ENCODE measurements at regions not wholly inside any gene's neighbourhood (a gene's known extent, or its start where the extent isn't known, plus 50 kb on each side); places are given as distances from the start of the nearest gene placed in this dataset.

GRCh38 chr4:52358883-52359321 lies 300.2 kb downstream of the USP46 start:
- H3K36me3 ChIP-seq (ENCODE audit: low read depth): no peaks in the 10 kb centered on the region
- no peaks in the 10 kb centered on the region for H3K4me1 ChIP-seq (ENCODE audit: insufficient read depth)
- no peaks in the 10 kb centered on the region for H3K9me2 ChIP-seq (ENCODE audit: insufficient read depth)
- no peaks in the 10 kb centered on the region for H3K9me3 ChIP-seq (ENCODE audit: low read depth)
- no peaks in the 10 kb centered on the region for H3F3A ChIP-seq (ENCODE audit: insufficient read depth)
- WGBS, 2 experiments (ENCODE audit: low coverage in 1 of 2, low lambda C conversion rate in 2 of 2, missing lambda C conversion rate in 2 of 2): 81 to 93% methylated on average over 1 of the region's 1 CpG
- no peak overlapping the region for H2AFZ ChIP-seq
- in situ Hi-C loops (cut with MboI): no loop called here
- H4K20me1 ChIP-seq (ENCODE audit: insufficient read depth): no peaks in the 10 kb centered on the region
- no peaks in the 10 kb centered on the region for H3K27me3 ChIP-seq (replicated peaks; ENCODE audit: insufficient read depth)
- H3K9ac ChIP-seq: no peak overlapping the region
- no peak overlapping the region for H3K27ac ChIP-seq
- no peak for DNase-seq
- no peak for TF ChIP-seq EZH2phosphoT487 (IDR thresholded peaks at IDR 0.05; ENCODE audit: insufficient read depth, low read depth)
- TF ChIP-seq EZH2 (IDR thresholded peaks at IDR 0.05; ENCODE audit: insufficient read depth, poor library complexity, severe bottlenecking): no peak
- no peak overlapping the region for H3K4me2 ChIP-seq (ENCODE audit: unreplicated experiment)
- no peak overlapping the region for H3K4me3 ChIP-seq
- H3K79me2 ChIP-seq (ENCODE audit: insufficient read depth): no peaks in the 10 kb centered on the region

GRCh38 chr4:52366191-52366590 lies 292.9 kb downstream of the USP46 start:
- H3K9me2 ChIP-seq (ENCODE audit: insufficient read depth): no peaks in the 10 kb centered on the region
- H3K4me2 ChIP-seq (ENCODE audit: unreplicated experiment): no peak overlapping the region
- 42 to 63% methylated on average over 5 of the region's 5 CpGs for WGBS, 2 experiments (ENCODE audit: low coverage in 1 of 2, low lambda C conversion rate in 2 of 2, missing lambda C conversion rate in 2 of 2)
- no peak overlapping the region for H3K27ac ChIP-seq
- H3K9ac ChIP-seq: no peak overlapping the region
- no peaks in the 10 kb centered on the region for H3F3A ChIP-seq (ENCODE audit: insufficient read depth)
- no peaks in the 10 kb centered on the region for H3K79me2 ChIP-seq (ENCODE audit: insufficient read depth)
- H3K9me3 ChIP-seq (ENCODE audit: low read depth): no peaks in the 10 kb centered on the region
- DNase-seq: no peak
- H3K36me3 ChIP-seq (ENCODE audit: low read depth): no peaks in the 10 kb centered on the region
- in situ Hi-C loops (cut with MboI): no loop called here
- H2AFZ ChIP-seq: no peak overlapping the region
- H4K20me1 ChIP-seq (ENCODE audit: insufficient read depth): no peaks in the 10 kb centered on the region
- no peak overlapping the region for H3K4me3 ChIP-seq
- no peaks in the 10 kb centered on the region for H3K4me1 ChIP-seq (ENCODE audit: insufficient read depth)
- H3K27me3 ChIP-seq (replicated peaks; ENCODE audit: insufficient read depth): peaks cover 18% of the 10 kb centered on the region
- no peak for TF ChIP-seq EZH2 (IDR thresholded peaks at IDR 0.05; ENCODE audit: insufficient read depth, poor library complexity, severe bottlenecking)
- no peak for TF ChIP-seq EZH2phosphoT487 (IDR thresholded peaks at IDR 0.05; ENCODE audit: insufficient read depth, low read depth)

DNA sequence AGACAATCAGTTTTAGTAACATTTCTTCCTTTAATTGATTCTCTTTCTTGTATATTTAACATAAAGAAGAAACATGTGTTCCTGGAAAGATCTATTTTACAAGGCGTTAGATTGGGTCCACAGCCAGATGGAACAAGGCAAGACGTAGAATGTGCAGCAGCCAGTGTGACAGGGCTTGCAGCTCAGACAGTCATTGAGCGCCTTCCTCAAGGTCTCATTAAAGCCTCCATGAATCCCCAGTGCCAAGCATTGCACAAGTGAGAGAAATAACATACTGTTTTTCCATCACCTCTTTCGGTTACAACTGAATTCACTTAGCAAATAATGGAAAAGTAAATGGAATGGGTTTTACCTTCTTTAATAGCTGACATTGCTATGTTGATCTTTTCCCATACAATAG lies 292.5 kb downstream of the USP46 start:
- 12 to 13% methylated on average over 4 of the region's 4 CpGs for WGBS, 2 experiments (ENCODE audit: low coverage in 1 of 2, low lambda C conversion rate in 2 of 2, missing lambda C conversion rate in 2 of 2)
- no peak overlapping the region for H3K4me2 ChIP-seq (ENCODE audit: unreplicated experiment)

DNA sequence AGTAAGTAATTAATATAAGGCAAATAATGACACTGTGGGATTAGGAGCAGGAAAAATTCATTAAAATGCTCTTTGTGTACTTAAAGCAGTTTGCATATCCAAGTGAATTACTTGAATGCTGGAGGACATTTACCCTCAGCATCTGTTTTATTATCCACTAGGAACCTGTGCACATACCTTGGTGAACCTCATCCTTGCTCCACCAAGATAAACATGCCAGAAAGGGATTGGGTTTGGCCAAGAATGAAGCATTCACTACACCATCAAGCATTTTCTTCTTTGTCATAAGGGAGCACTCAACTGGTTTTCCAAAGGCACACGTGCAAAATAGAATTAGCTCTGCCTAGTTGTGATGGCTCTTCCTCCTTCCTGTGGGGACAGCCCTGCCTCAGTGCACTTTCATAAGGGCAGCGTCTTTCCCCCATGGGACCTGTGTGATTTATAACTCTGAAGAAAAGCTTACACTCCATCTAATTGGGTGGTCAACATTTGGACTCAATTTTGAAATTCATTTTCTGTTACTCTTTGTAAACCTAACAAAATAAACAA lies 291.7 kb downstream of the USP46 start:
- no peaks in the 10 kb centered on the region for H4K20me1 ChIP-seq (ENCODE audit: insufficient read depth)
- H3K4me2 ChIP-seq (ENCODE audit: unreplicated experiment): no peak overlapping the region
- H3K9me2 ChIP-seq (ENCODE audit: insufficient read depth): no peaks in the 10 kb centered on the region
- no peaks in the 10 kb centered on the region for H3K9me3 ChIP-seq (ENCODE audit: low read depth)
- no peak overlapping the region for H3K9ac ChIP-seq
- no peak overlapping the region for H3K4me3 ChIP-seq
- no peak for DNase-seq
- in situ Hi-C loops (cut with MboI): no loop called here
- no peaks in the 10 kb centered on the region for H3K4me1 ChIP-seq (ENCODE audit: insufficient read depth)
- WGBS, 2 experiments (ENCODE audit: low coverage in 1 of 2, low lambda C conversion rate in 2 of 2, missing lambda C conversion rate in 2 of 2): 20 to 25% methylated on average over 2 of the region's 2 CpGs
- peaks cover 19% of the 10 kb centered on the region for H3K27me3 ChIP-seq (replicated peaks; ENCODE audit: insufficient read depth)
- no peak overlapping the region for H2AFZ ChIP-seq
- H3K27ac ChIP-seq: no peak overlapping the region
- no peak for TF ChIP-seq EZH2 (IDR thresholded peaks at IDR 0.05; ENCODE audit: insufficient read depth, poor library complexity, severe bottlenecking)
- no peak for TF ChIP-seq EZH2phosphoT487 (IDR thresholded peaks at IDR 0.05; ENCODE audit: insufficient read depth, low read depth)
- no peaks in the 10 kb centered on the region for H3K36me3 ChIP-seq (ENCODE audit: low read depth)
- no peaks in the 10 kb centered on the region for H3K79me2 ChIP-seq (ENCODE audit: insufficient read depth)
- H3F3A ChIP-seq (ENCODE audit: insufficient read depth): no peaks in the 10 kb centered on the region

More for the DNA sequence above, 292.5 kb downstream of the USP46 start:
- TF ChIP-seq EZH2 (IDR thresholded peaks at IDR 0.05; ENCODE audit: insufficient read depth, poor library complexity, severe bottlenecking) (no peak), EZH2phosphoT487 (IDR thresholded peaks at IDR 0.05; ENCODE audit: insufficient read depth, low read depth) (no peak)
- H3K4me3 ChIP-seq: no peak overlapping the region
- peaks cover 18% of the 10 kb centered on the region for H3K27me3 ChIP-seq (replicated peaks; ENCODE audit: insufficient read depth)
- no peaks in the 10 kb centered on the region for H3K4me1 ChIP-seq (ENCODE audit: insufficient read depth)
- no peaks in the 10 kb centered on the region for H3F3A ChIP-seq (ENCODE audit: insufficient read depth)
- H3K9me2 ChIP-seq (ENCODE audit: insufficient read depth): no peaks in the 10 kb centered on the region
- no peak overlapping the region for H2AFZ ChIP-seq
- no peak overlapping the region for H3K27ac ChIP-seq
- H3K9ac ChIP-seq: no peak overlapping the region
- no peaks in the 10 kb centered on the region for H3K9me3 ChIP-seq (ENCODE audit: low read depth)
- in situ Hi-C loops (cut with MboI): no loop called here
- no peaks in the 10 kb centered on the region for H3K79me2 ChIP-seq (ENCODE audit: insufficient read depth)
- no peak for DNase-seq
- no peaks in the 10 kb centered on the region for H3K36me3 ChIP-seq (ENCODE audit: low read depth)
- no peaks in the 10 kb centered on the region for H4K20me1 ChIP-seq (ENCODE audit: insufficient read depth)

DNA sequence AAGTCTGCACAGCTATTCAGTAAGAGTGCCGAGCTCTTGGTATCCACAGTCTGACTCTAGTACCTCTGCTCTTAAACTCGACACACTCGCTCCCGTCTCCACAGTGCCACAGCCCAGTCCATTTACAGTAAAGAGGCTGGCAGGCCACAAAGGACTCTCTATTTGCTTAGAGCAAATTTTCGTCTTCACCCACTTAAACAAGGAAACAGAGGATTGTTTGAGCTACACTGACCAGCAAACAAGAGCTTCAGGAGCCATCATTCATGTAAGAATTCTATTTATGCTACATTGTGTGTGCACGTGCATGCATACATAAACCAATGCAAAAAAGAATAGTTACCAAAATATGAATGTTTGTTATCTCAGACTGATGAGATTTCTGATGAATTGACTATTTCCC lies 290.2 kb downstream of the USP46 start:
- in situ Hi-C loops (cut with MboI): no loop called here
- H3K36me3 ChIP-seq (ENCODE audit: low read depth): no peaks in the 10 kb centered on the region
- TF ChIP-seq EZH2 (IDR thresholded peaks at IDR 0.05; ENCODE audit: insufficient read depth, poor library complexity, severe bottlenecking) (no peak), EZH2phosphoT487 (IDR thresholded peaks at IDR 0.05; ENCODE audit: insufficient read depth, low read depth) (no peak)

More for the DNA sequence above, 290.2 kb downstream of the USP46 start:
- Histone ChIP-seq H3K4me1 (ENCODE audit: insufficient read depth) (no peaks in the 10 kb centered on the region), H3K4me3 (no peak overlapping the region), H3K27ac (no peak overlapping the region), H3K27me3 (replicated peaks; ENCODE audit: insufficient read depth) (peaks cover 25% of the 10 kb centered on the region), H3K9me2 (ENCODE audit: insufficient read depth) (no peaks in the 10 kb centered on the region), H3K9ac (no peak overlapping the region), H3F3A (ENCODE audit: insufficient read depth) (no peaks in the 10 kb centered on the region), H4K20me1 (ENCODE audit: insufficient read depth) (no peaks in the 10 kb centered on the region), H3K9me3 (ENCODE audit: low read depth) (no peaks in the 10 kb centered on the region), H3K79me2 (ENCODE audit: insufficient read depth) (no peaks in the 10 kb centered on the region), H2AFZ (no peak overlapping the region), H3K4me2 (ENCODE audit: unreplicated experiment) (no peak overlapping the region)
- 60 to 61% methylated on average over 6 of the region's 6 CpGs for WGBS, 2 experiments (ENCODE audit: low coverage in 1 of 2, low lambda C conversion rate in 2 of 2, missing lambda C conversion rate in 2 of 2)
- no peak for DNase-seq

Data from GM23248 (cell line).